ENCODE measurements at regions not wholly inside any gene's neighbourhood (a gene's known extent, or its start where the extent isn't known, plus 50 kb on each side); places are given as distances from the start of the nearest gene placed in this dataset.
"Not testable (repeated sequence)": the region's sequence is repeated elsewhere in the genome, so short reads cannot be mapped to it uniquely, and the experiment has no call there.

DNA sequence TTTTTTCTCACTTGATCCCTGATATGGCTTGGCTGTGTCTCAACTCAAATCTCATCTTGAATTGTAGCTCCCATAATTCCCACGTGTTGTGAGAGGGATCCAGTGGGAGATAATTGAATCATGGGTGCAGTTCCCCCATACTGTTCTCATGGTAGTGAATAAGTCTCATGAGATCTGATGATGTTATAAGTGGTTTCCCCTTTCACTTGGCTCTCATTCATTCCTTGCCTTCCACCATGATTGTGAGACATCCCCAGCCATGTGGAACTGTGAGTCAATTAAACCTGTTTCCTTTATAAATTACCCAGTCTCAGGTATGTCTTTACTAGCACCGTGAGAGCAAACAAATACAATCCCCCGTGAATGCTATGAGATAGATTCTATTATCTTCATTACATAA lies 430.5 kb upstream of the ERCC4 start:
- H3K23ac ChIP-seq (ENCODE audit: low read depth, low read length); CTCF ChIA-PET; H3K27ac ChIP-seq (ENCODE audit: insufficient read depth, low read length); H4K20me1 ChIP-seq (ENCODE audit: insufficient read depth, low read length); H2AK9ac ChIP-seq (replicated peaks; ENCODE audit: low read depth, low read length, poor library complexity); H3K14ac ChIP-seq (replicated peaks; ENCODE audit: low read depth, low read length); H3K9ac ChIP-seq (ENCODE audit: low read depth, low read length); H3K36me3 ChIP-seq (ENCODE audit: control insufficient read depth, insufficient read depth, low read length); dilution Hi-C loops (cut with HindIII; ENCODE audit: low sequenced_read_pairs, unreplicated experiment); H3K79me1 ChIP-seq (ENCODE audit: low read depth in 1 of 2, low read length in 2 of 2); intact Hi-C loops (cut with micrococcal nuclease); H3K18ac ChIP-seq (ENCODE audit: low read depth, low read length); DNase-seq; in situ Hi-C loops (cut with MboI; ENCODE audit: low sequenced_read_pairs); H3K9me1 ChIP-seq (ENCODE audit: insufficient read depth, low read length); H3K4ac ChIP-seq (ENCODE audit: low read depth, low read length); H3K27me3 ChIP-seq (ENCODE audit: control insufficient read depth, insufficient read depth, low read length); H2AK5ac ChIP-seq (ENCODE audit: low read depth, low read length); H3K4me3 ChIP-seq (ENCODE audit: insufficient read depth, low read depth, low read length); H2BK5ac ChIP-seq (ENCODE audit: low read depth, low read length, poor library complexity, severe bottlenecking); H2BK20ac ChIP-seq (ENCODE audit: low read depth, low read length); POLR2A ChIA-PET (ENCODE audit: unreplicated experiment); H4K91ac ChIP-seq (ENCODE audit: insufficient read depth, low read depth, low read length); H3K4me2 ChIP-seq (ENCODE audit: low read depth, low read length); BruUV-seq (replicated peaks); H2BK120ac ChIP-seq (ENCODE audit: low read depth, low read length); H3K56ac ChIP-seq (ENCODE audit: extremely low read depth, insufficient read depth, low read length); H4K8ac ChIP-seq (ENCODE audit: low read depth in 2 of 2, low read length in 2 of 2); H3K4me1 ChIP-seq (ENCODE audit: control insufficient read depth, insufficient read depth, low read length); ATAC-seq (ENCODE audit: low read depth); H2BK15ac ChIP-seq (ENCODE audit: low read depth, low read length); H2AFZ ChIP-seq (replicated peaks; ENCODE audit: low read length, poor library complexity); H4K5ac ChIP-seq (ENCODE audit: low read depth, low read length): not testable (repeated sequence)
- peaks cover 14% of the 10 kb centered on the region for H3K9me3 ChIP-seq (ENCODE audit: control insufficient read depth, insufficient read depth, low read length)
- no CpG with 5 or more reads among the region's 3 CpGs for WGBS, 2 experiments (ENCODE audit: extremely low coverage in 2 of 2, insufficient read length in 1 of 2)

Measured in IMR-90 (cell line).